ENCODE measurements at regions not wholly inside any gene's neighbourhood (a gene's known extent, or its start where the extent isn't known, plus 50 kb on each side); places are given as distances from the start of the nearest gene placed in this dataset.

DNA sequence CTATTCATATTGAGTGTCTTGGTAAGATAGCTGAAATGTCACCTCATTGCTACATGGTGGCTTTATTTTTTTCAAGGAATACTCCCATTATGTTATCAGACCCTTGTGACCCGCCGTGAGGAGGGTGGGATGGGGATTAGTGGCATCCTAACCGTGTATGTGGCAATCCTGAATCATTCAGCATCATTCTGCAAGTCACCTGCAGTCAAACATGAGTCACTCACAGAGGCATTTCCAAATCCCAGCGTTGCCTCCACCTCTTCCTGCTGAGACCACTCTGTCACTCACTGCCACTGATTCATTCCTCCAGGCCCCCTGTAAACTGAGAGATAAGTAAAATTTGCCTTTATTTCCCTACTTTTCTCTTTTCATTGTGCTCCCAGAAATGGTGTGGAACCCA, 307.4 kb upstream of the KLHL29 start:
- no peak for DNase-seq (ENCODE audit: extremely low read depth in 1 of 2, low read depth in 1 of 2)

DNA sequence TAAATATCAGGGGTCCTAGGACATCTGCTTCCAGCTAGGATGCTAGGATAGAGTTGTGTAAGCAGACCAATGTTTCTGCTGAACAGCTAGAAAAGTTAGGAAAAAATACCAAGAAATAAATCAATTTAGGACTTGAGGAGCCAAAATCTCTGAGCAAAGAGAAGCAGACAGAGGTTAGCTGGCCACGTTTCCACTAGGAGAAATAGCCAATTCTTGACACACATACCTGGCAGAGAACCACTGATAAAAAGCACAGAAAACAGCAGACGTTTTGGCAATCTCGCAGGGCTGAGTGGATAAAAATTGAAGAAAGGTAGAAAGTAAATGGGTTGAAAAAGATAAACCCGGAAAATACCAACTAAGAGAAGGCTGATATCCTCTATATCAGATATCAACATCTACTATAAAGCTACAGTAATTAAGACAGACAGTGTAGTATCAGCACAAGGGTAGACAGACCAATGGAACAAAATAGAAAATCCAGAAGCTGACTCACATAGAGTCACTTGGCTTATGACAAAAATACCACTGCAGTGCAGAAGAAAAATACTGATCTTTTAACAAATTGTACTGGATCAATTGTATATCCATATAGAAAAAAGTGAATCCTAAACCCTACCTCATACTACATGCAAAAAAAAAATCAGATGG, 306.1 kb upstream of the KLHL29 start:
- no peak for DNase-seq (ENCODE audit: extremely low read depth in 1 of 2, low read depth in 1 of 2)

- DNase-seq (ENCODE audit: extremely low read depth in 1 of 2, low read depth in 1 of 2), result no peak
Measured at GRCh38 chr2:23083966-23084365, 301.0 kb upstream of the KLHL29 start.

DNA sequence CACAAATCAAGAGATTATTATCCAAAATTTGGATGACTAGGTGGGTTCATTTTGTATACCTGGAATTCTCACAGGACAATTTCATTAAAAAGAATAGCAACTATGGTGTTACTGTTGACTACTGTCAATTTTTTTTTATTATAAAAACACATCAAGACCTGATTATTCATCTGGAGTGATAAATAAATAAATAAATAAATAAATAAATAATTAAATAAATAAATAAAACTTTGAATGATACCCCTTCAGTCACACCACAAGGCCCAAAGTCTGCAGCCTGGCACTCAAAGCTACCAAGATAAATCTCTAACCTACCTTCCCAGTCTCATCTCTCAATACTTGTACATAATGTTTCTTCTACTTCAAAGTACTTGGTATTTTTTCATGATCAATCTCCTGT, 294.0 kb upstream of the KLHL29 start:
- no peak for DNase-seq (ENCODE audit: extremely low read depth in 1 of 2, low read depth in 1 of 2)

- no peak for DNase-seq (ENCODE audit: extremely low read depth in 1 of 2, low read depth in 1 of 2)
Measured at GRCh38 chr2:23091900-23092299, 293.1 kb upstream of the KLHL29 start.

DNA sequence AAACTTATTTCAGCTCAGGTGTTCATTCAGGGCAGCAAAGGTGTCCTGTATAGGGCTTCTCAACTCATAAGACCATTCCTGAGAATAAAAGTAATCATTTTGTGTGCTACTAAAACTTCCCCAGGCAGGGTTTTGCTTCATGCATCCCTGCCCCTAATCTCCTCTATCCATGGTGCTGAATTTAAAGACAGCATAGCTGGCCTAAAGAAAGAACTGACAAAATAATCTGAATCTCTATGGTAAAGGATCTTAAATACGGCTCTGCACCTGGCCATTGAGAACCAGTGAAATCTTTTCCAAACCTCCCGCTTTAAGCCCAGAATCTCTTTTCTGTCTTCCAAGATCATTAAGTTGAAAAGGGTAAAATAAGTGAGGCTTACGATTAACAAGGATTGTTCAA, 292.1 kb upstream of the KLHL29 start:
- DNase-seq (ENCODE audit: extremely low read depth in 1 of 2, low read depth in 1 of 2), result no peak

GRCh38 chr2:23093513-23093912, 291.5 kb upstream of the KLHL29 start:
- DNase-seq (ENCODE audit: extremely low read depth in 1 of 2, low read depth in 1 of 2), result no peak

DNA sequence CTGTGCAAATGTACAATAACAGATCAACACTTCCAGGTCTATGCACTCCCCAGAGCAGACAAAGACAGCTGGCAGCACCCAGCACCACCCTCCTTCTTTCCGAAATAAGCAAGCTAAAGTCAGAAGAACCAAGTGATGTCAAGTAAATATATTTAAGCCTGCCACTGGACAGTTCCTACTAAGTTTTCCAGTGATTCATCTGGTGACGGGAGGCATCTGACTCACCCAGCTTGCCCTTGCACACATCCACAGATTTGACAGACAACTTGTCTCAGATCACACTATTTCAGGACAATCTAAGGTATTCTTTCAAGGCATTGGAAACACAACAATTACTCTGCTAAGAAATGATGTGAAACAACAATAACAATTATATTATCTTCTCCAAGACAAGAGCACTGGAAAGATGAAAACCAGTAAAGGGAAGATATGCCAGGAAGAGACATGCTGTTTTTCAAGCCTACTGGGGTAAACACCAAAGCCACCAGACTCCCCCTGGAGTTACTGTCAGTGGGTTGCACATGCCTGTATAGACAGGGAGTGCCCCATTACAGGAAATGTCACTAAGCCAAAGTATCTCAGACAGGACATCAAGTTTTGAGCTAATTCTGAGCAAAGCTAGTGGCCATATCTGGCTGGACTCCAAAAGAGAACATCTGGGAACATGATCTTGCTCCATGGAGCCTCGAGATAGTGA, 287.9 kb upstream of the KLHL29 start:
- no peak for DNase-seq (ENCODE audit: extremely low read depth in 1 of 2, low read depth in 1 of 2)

DNA sequence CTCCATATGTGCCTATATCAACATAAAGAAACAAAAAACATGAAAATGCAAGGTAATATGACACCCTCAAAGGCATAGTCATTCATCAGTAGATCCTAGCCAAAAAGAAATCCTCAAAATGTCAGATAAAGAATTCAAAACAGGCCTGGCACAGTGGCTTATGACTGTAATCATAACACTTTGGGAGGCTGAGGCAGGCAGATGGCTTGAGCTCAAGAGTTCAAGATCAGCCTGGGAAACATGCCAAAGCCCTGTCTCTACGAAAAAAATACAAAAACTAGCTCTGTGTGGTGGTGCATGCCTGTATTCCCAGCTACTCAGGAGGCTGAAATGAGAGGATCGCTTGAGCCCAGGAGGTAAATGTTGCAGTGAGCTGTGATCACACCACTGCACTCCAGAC, 284.6 kb upstream of the KLHL29 start:
- no peak for DNase-seq (ENCODE audit: extremely low read depth in 1 of 2, low read depth in 1 of 2)

DNA sequence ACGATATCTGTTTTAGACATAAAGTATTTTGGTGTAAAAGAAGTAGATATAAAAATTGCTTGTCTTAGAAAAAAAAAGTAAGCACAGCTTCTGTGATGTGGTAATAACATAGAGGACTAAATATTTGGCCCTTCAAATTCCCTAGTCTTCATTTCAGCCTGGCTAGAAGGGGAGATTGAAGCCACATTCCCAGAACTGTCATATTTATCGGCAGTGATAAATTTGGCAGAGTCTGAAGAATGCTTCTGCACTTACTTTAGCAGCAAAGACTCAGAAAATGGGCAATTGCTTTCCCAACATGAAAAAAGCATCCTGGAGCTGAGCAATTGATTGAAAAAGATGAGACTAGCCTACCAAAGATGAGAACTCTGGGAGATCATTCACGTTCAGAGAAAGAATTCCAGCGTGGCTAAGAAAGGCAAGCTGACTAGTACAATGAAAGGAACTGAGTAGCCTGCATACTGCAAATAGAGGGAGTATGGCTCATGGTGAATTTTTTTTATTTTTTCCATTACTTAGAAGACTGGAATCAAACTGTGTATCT, 278.7 kb upstream of the KLHL29 start:
- DNase-seq (ENCODE audit: extremely low read depth in 1 of 2, low read depth in 1 of 2), result no peak

GRCh38 chr2:23107327-23107941, 277.5 kb upstream of the KLHL29 start:
- no peak for DNase-seq (ENCODE audit: extremely low read depth in 1 of 2, low read depth in 1 of 2)

DNA sequence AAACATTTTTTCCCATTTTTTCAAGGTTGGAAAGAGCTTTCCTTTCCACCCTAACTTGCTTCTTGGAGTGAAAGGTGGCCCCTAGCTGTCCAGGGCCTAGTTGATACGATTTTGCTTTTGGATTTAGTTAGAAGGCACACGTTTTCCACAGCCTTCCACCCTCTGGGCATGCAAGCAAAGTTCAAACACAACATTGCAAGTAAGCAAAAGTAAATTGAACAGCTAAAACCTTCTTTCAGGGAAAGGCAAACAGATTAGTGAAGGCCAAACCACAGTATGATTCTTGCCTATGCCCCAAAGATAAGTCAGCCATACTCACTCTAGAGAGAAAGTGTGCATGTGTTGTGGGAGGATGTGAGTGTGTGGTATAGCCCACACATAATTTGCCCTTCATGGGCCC, 273.7 kb upstream of the KLHL29 start:
- no peak for DNase-seq (ENCODE audit: extremely low read depth in 1 of 2, low read depth in 1 of 2)

GRCh38 chr2:23112517-23112916, 272.5 kb upstream of the KLHL29 start:
- no peak for DNase-seq (ENCODE audit: extremely low read depth in 1 of 2, low read depth in 1 of 2)

DNA sequence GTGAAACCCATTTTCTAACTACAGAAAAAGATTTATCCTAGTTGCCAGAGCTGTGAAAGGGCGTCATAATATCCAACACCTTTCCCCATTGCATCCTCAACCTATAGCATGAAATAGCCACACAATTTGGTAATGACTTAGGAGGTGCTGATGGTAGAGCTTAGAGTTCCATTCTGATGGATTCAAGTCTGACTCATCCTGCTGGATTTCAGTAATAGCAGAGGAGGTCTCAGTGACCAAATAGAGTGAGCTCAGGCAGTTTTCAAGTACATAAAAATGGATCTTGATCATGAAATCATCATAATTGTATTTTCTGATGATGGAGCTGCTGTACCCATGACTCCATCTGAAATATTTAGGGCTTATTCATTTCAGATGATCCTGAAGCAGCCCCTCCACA, 270.7 kb upstream of the KLHL29 start:
- no peak for DNase-seq (ENCODE audit: extremely low read depth in 1 of 2, low read depth in 1 of 2)

DNA sequence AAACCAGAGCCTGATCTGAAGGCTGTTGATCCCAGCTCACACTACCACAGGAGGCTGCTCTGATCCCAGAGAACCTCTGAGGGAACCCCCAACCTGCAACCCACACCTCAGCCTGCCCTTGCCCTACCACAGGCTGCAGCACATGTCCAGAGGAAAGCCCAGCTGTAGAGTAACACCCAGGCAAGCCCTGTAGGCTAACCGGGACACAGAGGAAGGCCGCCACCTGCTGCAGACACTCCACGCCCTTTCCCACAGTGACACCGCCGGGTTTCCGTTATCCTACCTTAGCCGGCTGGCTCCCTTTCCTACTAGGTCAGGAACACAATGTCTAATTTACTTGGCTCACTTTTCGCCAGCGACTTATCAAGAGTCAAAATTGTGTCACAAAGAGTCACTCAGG, 266.7 kb upstream of the KLHL29 start:
- no peak for DNase-seq (ENCODE audit: extremely low read depth in 1 of 2, low read depth in 1 of 2)

DNA sequence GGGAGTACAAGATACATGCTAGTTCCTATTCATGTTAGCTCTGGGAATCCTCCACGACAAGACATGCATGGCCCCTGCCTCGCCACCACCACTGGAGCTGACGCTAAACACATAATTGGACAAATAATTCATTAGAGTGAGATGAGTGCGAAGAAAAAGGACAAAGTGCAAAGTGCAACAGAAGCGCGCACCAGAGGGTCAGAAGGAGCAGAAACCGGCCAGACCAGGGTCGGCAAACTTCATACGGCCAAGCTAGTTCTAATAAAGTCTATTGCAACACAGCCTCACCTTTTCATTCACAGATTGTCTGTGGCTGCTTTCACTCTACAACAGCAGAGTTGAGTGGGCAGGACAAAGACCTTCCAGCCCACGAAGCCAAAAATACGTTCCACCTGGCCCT, 266.1 kb upstream of the KLHL29 start:
- no peak for DNase-seq (ENCODE audit: extremely low read depth in 1 of 2, low read depth in 1 of 2)

GRCh38 chr2:23120161-23120560, 264.8 kb upstream of the KLHL29 start:
- DNase-seq (ENCODE audit: extremely low read depth in 1 of 2, low read depth in 1 of 2), result no peak

GRCh38 chr2:23121968-23122648, 262.9 kb upstream of the KLHL29 start:
- no peak for DNase-seq (ENCODE audit: extremely low read depth in 1 of 2, low read depth in 1 of 2)

DNA sequence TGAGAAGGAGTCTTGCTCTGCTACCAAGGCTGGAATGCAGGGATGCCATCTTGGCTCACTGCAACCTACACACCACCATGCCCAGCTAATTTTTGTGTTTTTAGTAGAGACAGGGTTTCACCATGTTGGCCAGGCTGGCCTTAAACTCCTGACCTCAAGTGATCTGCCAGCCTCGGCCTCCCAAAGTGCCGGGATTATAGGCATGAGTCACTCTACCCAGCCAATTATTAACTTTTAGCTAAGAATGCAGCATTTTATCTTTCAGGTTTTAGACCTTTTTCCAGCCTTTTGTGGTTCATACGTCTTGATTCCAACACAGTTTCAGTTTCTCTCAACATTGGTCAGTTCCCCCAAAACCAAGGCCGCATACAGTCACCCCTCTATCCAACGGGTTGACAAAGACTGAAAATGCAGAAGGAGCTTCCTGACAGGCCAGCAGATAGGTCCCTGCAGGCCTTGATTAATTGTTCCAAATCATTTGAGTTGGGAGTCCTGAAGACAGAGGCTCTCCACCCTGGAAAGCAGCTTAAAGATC, 262.2 kb upstream of the KLHL29 start:
- DNase-seq (ENCODE audit: extremely low read depth in 1 of 2, low read depth in 1 of 2), result no peak

DNA sequence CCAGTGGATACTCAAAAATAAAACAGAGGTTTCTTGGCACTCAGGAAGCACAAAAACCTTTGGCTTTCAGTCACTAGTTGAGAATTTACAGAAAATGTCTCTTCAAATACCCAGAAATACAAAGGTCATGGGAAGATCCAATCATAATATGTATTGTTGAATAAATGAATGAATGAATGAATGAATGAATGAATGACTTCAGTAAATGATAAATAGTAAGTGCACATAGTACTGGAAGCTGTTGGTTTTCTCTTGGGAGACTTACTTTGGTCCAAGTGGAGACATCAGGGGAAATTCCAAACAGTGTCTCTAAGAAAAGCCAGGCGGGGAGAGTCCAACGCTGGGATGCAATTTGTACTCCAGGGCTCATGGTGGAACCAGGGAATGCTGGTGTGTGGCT, 261.3 kb upstream of the KLHL29 start:
- DNase-seq (ENCODE audit: extremely low read depth in 1 of 2, low read depth in 1 of 2), result no peak

- DNase-seq (ENCODE audit: extremely low read depth in 1 of 2, low read depth in 1 of 2), result no peak
Measured at GRCh38 chr2:23124214-23124750, 260.7 kb upstream of the KLHL29 start.
